ENCODE measurements at regions not wholly inside any gene's neighbourhood (a gene's known extent, or its start where the extent isn't known, plus 50 kb on each side); places are given as distances from the start of the nearest gene placed in this dataset.
"Not testable (repeated sequence)": the region's sequence is repeated elsewhere in the genome, so short reads cannot be mapped to it uniquely, and the experiment has no call there.

DNA sequence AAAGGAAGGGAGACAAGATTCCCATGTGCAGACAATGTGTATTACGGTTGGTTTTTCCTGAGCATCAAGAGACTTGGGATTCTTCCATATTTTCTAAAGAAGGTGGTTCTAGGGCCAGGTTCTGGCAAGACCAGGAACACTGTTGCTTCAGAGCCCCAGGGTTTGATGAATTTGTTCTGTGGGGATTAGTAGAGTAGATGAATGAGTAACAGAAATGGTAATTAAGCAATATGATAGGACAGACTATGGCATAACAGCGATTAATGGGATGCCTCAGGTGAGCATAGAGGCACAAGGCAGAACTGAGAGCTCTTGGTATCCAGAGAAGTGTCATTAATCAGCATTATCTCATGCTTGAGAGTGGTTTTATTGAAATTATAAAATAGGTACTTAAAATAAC is 82.8 kb upstream of the PNPT1 start:
- TF ChIP-seq, protein P1, sequence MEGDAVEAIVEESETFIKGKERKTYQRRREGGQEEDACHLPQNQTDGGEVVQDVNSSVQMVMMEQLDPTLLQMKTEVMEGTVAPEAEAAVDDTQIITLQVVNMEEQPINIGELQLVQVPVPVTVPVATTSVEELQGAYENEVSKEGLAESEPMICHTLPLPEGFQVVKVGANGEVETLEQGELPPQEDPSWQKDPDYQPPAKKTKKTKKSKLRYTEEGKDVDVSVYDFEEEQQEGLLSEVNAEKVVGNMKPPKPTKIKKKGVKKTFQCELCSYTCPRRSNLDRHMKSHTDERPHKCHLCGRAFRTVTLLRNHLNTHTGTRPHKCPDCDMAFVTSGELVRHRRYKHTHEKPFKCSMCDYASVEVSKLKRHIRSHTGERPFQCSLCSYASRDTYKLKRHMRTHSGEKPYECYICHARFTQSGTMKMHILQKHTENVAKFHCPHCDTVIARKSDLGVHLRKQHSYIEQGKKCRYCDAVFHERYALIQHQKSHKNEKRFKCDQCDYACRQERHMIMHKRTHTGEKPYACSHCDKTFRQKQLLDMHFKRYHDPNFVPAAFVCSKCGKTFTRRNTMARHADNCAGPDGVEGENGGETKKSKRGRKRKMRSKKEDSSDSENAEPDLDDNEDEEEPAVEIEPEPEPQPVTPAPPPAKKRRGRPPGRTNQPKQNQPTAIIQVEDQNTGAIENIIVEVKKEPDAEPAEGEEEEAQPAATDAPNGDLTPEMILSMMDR (IDR thresholded peaks at IDR 0.05; ENCODE audit: insufficient read depth, low read length, poor library complexity, severe bottlenecking), result no peak
- DNase-seq (ENCODE audit: extremely low read depth, insufficient read length), result no peak
- Histone ChIP-seq H3K36me3 (ENCODE audit: control insufficient read depth, insufficient read depth, low read length) (no peaks in the 10 kb centered on the region), H3K4me3 (replicated peaks; ENCODE audit: low read depth, low read length) (no peak overlapping the region), H3K27me3 (replicated peaks; ENCODE audit: control insufficient read depth, insufficient read depth, low read length) (no peaks in the 10 kb centered on the region)

DNA sequence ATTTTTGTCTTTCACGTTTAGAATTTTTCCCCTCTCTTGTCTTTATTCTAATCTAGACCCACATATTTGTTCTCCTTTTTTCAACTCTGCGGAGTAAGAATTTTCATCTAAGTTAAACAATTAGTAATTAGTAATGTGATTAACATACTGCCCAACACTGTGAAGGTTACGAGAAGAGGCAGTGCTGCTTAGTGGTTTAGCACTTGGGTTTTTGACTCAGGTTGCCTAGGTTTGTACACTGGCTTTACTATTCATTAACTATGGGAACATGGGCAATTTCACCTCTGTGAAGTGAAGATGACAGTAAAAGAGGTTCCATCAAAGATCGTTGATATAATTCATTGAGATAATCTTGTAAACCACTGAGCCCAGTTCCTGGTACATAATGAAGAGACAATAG is 82.2 kb upstream of the PNPT1 start:
- no peak overlapping the region for H3K4me3 ChIP-seq (replicated peaks; ENCODE audit: low read depth, low read length)
- TF ChIP-seq, protein P1 (IDR thresholded peaks at IDR 0.05; ENCODE audit: insufficient read depth, low read length, poor library complexity, severe bottlenecking), result no peak
- no peaks in the 10 kb centered on the region for H3K27me3 ChIP-seq (replicated peaks; ENCODE audit: control insufficient read depth, insufficient read depth, low read length)
- DNase-seq (ENCODE audit: extremely low read depth, insufficient read length), result no peak
- no peaks in the 10 kb centered on the region for H3K36me3 ChIP-seq (ENCODE audit: control insufficient read depth, insufficient read depth, low read length)

- not testable (repeated sequence) for H3K4me3 ChIP-seq (replicated peaks; ENCODE audit: low read depth, low read length); H3K36me3 ChIP-seq (ENCODE audit: control insufficient read depth, insufficient read depth, low read length); H3K27me3 ChIP-seq (replicated peaks; ENCODE audit: control insufficient read depth, insufficient read depth, low read length); DNase-seq (ENCODE audit: extremely low read depth, insufficient read length)
Observed at GRCh38 chr2:55773651-55774050, 80.0 kb upstream of the PNPT1 start.

- DNase-seq (ENCODE audit: extremely low read depth, insufficient read length), result no peak
- Histone ChIP-seq H3K4me3 (replicated peaks; ENCODE audit: low read depth, low read length) (no peak overlapping the region), H3K36me3 (ENCODE audit: control insufficient read depth, insufficient read depth, low read length) (no peaks in the 10 kb centered on the region), H3K27me3 (replicated peaks; ENCODE audit: control insufficient read depth, insufficient read depth, low read length) (no peaks in the 10 kb centered on the region)
- TF ChIP-seq, protein P1 (IDR thresholded peaks at IDR 0.05; ENCODE audit: insufficient read depth, low read length, poor library complexity, severe bottlenecking), result no peak
Observed at GRCh38 chr2:55772109-55772980, 78.7 kb upstream of the PNPT1 start.

DNA sequence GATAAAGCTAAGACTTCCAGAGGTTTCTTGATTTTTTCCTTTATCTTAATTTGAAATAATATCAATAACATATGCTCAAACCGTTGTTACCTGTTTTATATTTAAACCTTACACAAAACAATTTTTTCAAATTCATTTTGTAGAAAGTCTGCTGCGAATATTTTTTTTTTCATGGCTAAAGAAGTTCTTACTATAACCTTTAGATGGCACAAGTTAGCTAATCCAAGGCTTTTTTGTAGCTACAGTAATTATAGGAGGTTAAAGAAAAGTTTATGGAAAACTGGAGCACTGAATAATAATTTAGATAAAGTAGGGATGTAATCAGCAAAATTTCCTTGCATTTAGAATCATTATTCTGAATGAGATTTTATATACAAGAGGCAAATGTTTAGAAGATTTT is 78.0 kb upstream of the PNPT1 start:
- no peak overlapping the region for H3K4me3 ChIP-seq (replicated peaks; ENCODE audit: low read depth, low read length)
- H3K36me3 ChIP-seq (ENCODE audit: control insufficient read depth, insufficient read depth, low read length), result no peaks in the 10 kb centered on the region
- TF ChIP-seq, protein P1 (IDR thresholded peaks at IDR 0.05; ENCODE audit: insufficient read depth, low read length, poor library complexity, severe bottlenecking), result peak; percentile 36
- H3K27me3 ChIP-seq (replicated peaks; ENCODE audit: control insufficient read depth, insufficient read depth, low read length), result no peaks in the 10 kb centered on the region
- DNase-seq (ENCODE audit: extremely low read depth, insufficient read length), result no peak

DNA sequence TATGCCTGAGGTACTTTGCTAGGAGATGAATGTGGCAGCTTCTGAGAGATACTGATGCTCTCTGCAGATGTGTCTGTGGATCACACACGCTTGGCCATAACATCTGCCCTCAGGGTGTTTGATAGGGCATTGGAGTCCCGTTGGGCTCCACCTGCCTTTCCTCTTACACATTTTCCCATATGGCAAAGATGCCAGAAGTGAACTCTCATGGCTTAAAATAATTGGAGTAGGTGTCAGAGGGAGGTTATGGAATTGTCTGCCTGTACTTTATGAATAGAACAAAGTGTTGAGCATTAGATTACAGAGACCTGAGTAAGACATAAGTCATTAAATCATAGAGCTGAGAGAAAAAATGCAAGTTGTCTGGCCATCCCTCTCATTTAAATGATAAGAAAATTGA is 75.3 kb upstream of the PNPT1 start:
- DNase-seq (ENCODE audit: extremely low read depth, insufficient read length), result no peak
- Histone ChIP-seq H3K36me3 (ENCODE audit: control insufficient read depth, insufficient read depth, low read length) (no peaks in the 10 kb centered on the region), H3K4me3 (replicated peaks; ENCODE audit: low read depth, low read length) (no peak overlapping the region), H3K27me3 (replicated peaks; ENCODE audit: control insufficient read depth, insufficient read depth, low read length) (no peaks in the 10 kb centered on the region)
- TF ChIP-seq, protein P1 (IDR thresholded peaks at IDR 0.05; ENCODE audit: insufficient read depth, low read length, poor library complexity, severe bottlenecking), result no peak

Data from GM06990 (cell line).